Stomach (tissue), 4 donors: ENCODE measurements at regions not wholly inside any gene's neighbourhood (a gene's known extent, or its start where the extent isn't known, plus 50 kb on each side); places are given as distances from the start of the nearest gene placed in this dataset.

Source experiments
- CTCF ChIP-seq, 7 experiments: fragments of 450-650 bp in 4 of 7; fragments of 200-600 bp in 3 of 7; sonication (generic) in 3 of 7; IDR thresholded peaks; one replicate each; pipeline ENCODE4 v1.5.1; 2016 to 2019; ENCODE audit warnings: antibody characterized with exemption in 7 of 7, control low read depth in 2 of 7, mild to moderate bottlenecking in 1 of 7
- POLR2A ChIP-seq, 4 donors: fragments of 450-650 bp; IDR thresholded peaks; one replicate each; pipeline ENCODE4 v1.6.1; 2016; ENCODE audit warnings: antibody characterized with exemption in 4 of 4, control low read depth in 2 of 4, mild to moderate bottlenecking in 1 of 4, moderate library complexity in 1 of 4

DNA sequence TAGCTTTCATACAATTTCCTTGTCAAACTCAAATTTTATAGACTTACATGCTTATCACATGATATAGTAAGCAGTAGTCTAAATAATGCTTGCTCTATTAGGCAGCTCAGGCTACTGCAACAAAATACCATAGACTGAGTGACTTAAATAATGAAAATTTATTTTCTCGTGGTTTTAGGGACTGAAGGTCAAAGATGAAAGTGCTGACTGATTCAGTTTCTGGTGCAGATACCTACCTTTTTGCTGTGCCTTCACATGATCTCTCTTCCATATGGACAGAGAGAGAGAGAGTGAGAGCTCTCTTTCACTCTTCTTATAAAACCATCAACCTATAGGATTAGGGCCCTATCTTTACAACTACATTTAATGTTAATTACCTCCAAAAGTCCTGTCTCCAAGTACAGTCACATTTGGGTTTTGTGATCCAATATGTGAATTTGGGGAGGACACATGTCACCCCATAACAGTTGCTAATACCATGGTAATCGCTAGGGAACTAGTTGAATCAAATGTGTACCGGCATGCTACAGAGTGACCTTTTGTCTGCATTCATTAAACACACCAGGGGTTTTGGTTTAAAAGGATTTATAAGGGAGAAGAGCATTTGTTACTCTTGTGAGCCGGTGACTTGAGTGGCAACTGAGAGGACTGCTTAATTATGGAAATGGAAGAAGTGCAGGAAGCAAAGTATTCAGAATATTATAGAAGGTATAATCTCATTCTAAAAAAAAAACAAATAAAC lies 723.4 kb upstream of the LRRTM4 start:
- TF ChIP-seq CTCF (IDR thresholded peaks at IDR 0.05) (no peak), POLR2A (IDR thresholded peaks at IDR 0.05) (no peak)
